DND-41 (cell line): ENCODE measurements at regions not wholly inside any gene's neighbourhood (a gene's known extent, or its start where the extent isn't known, plus 50 kb on each side); places are given as distances from the start of the nearest gene placed in this dataset.

Experiments
- ATAC-seq: fragments of 200-7000 bp; cut with Tn5 transposase; 3 replicates; pipeline ENCODE4 v1.9.1; 2021; ENCODE audit warnings: low read depth; ENCODE audit not compliant: insufficient read depth
- DNase-seq: peaks from one replicate; pipeline ENCODE4 v3.0.0-alpha.2; 2020
- H2AFZ ChIP-seq: 2 replicates; pipeline ENCODE4 v1.6.0; 2012; ENCODE audit warnings: low read depth, low read length
- H3K27ac ChIP-seq: 2 replicates; pipeline ENCODE4 v1.5.1; 2012; ENCODE audit warnings: low read length, inconsistent platforms
- H3K27me3 ChIP-seq: fragments of 200-600 bp; sonication (generic); 2 replicates; pipeline ENCODE4 v1.6.0; 2012; ENCODE audit warnings: low read length, mild to moderate bottlenecking, inconsistent platforms; ENCODE audit not compliant: insufficient read depth, poor library complexity
- H3K36me3 ChIP-seq: 2 replicates; pipeline ENCODE4 v1.5.1; 2012; ENCODE audit warnings: low read length, inconsistent platforms; ENCODE audit not compliant: insufficient read depth
- H3K4me1 ChIP-seq: 2 replicates; pipeline ENCODE4 v1.5.1; 2012; ENCODE audit warnings: mild to moderate bottlenecking, low read length; ENCODE audit not compliant: insufficient read depth
- H3K4me2 ChIP-seq: 2 replicates; pipeline ENCODE4 v1.6.0; 2012; ENCODE audit warnings: mild to moderate bottlenecking, moderate library complexity, low read length, inconsistent platforms; ENCODE audit not compliant: insufficient read depth
- H3K4me3 ChIP-seq, 2 experiments: fragments of 200-600 bp in 1 of 2; shearing (Covaris generic) in 1 of 2; 2 replicates each; pipeline ENCODE4 v1.5.1; 2012 to 2016; ENCODE audit warnings: inconsistent platforms in 2 of 2, low read length in 2 of 2, mild to moderate bottlenecking in 2 of 2, low read depth in 1 of 2, moderate library complexity in 1 of 2
- H3K79me2 ChIP-seq: 2 replicates; pipeline ENCODE4 v1.6.0; 2012; ENCODE audit warnings: low read length, inconsistent platforms; ENCODE audit not compliant: insufficient read depth
- H3K9ac ChIP-seq: 2 replicates; pipeline ENCODE4 v1.6.0; 2012; ENCODE audit warnings: low read depth, mild to moderate bottlenecking, inconsistent platforms, low read length, moderate library complexity
- H3K9me3 ChIP-seq: 2 replicates; pipeline ENCODE4 v1.5.1; 2012; ENCODE audit warnings: low read length, moderate library complexity, mild to moderate bottlenecking, inconsistent platforms; ENCODE audit not compliant: insufficient read depth, severe bottlenecking
- H4K20me1 ChIP-seq: 2 replicates; pipeline ENCODE4 v1.6.0; 2012; ENCODE audit warnings: low read length; ENCODE audit not compliant: insufficient read depth
- EZH2 ChIP-seq: IDR thresholded peaks from 3 replicates; pipeline ENCODE4 v1.6.1; 2012; ENCODE audit warnings: borderline replicate concordance, low read depth, mild to moderate bottlenecking, moderate library complexity, low read length, inconsistent platforms; ENCODE audit not compliant: severe bottlenecking
- TF ChIP-seq, protein P1 (sequence below): IDR thresholded peaks from 2 replicates; pipeline ENCODE4 v1.5.1; 2012; ENCODE audit warnings: borderline replicate concordance, low read length, moderate library complexity, mild to moderate bottlenecking; ENCODE audit not compliant: poor library complexity, severe bottlenecking; ENCODE audit errors: extremely low read depth

DNA sequence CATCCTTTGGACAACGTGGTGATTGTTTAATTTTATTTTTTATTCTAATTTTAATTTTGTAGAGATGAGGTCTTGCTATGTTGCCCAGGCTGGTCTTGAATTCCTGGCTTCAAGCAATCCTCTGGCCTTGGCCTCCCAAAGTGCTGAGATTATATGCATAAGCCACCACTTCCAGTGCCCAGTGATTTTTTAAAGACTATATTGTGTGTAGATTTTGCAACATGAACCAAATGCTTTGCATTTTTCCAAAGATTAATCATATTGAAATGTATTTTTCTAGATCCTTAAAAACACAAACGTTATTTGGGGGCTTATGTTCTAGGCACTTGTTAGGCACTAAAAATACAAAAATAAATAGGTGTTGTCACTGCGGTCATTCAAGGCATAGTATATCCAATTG lies 117.6 kb upstream of the CCN2 start:
- ATAC-seq (no peak), DNase-seq (no peak)
- no peak overlapping the region for H3K9ac ChIP-seq
- no peak overlapping the region for H3K4me2 ChIP-seq
- no peaks in the 10 kb centered on the region for H3K4me1 ChIP-seq
- no peak overlapping the region for H2AFZ ChIP-seq
- no peaks in the 10 kb centered on the region for H3K79me2 ChIP-seq
- no peak overlapping the region for H3K4me3 ChIP-seq
- H4K20me1 ChIP-seq = no peaks in the 10 kb centered on the region
- H3K27ac ChIP-seq = no peak overlapping the region
- H3K27me3 ChIP-seq = no peaks in the 10 kb centered on the region
- H3K9me3 ChIP-seq = no peaks in the 10 kb centered on the region
- TF ChIP-seq, protein P1, sequence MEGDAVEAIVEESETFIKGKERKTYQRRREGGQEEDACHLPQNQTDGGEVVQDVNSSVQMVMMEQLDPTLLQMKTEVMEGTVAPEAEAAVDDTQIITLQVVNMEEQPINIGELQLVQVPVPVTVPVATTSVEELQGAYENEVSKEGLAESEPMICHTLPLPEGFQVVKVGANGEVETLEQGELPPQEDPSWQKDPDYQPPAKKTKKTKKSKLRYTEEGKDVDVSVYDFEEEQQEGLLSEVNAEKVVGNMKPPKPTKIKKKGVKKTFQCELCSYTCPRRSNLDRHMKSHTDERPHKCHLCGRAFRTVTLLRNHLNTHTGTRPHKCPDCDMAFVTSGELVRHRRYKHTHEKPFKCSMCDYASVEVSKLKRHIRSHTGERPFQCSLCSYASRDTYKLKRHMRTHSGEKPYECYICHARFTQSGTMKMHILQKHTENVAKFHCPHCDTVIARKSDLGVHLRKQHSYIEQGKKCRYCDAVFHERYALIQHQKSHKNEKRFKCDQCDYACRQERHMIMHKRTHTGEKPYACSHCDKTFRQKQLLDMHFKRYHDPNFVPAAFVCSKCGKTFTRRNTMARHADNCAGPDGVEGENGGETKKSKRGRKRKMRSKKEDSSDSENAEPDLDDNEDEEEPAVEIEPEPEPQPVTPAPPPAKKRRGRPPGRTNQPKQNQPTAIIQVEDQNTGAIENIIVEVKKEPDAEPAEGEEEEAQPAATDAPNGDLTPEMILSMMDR = no peak
- TF ChIP-seq EZH2 = no peak
- no peaks in the 10 kb centered on the region for H3K36me3 ChIP-seq

DNA sequence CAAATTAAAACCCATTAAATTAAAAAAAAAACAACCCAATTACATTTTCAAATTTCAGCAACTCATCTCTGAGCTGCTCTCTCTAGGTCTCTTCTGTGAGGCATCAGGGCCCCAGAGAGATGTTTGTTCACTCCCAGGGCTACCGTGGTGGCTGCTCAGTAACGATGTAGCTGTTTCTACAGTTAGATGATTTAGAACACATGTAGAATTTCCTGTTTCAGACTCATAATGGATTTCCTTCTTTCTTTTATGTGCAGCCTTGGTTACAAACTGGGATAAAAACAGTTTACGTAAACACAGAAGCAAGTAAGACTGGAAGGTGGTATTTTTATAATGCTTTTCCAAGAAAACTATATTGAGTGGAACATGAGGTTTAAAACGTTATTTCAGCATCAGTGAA lies 116.1 kb upstream of the CCN2 start:
- H3K36me3 ChIP-seq = no peaks in the 10 kb centered on the region
- TF ChIP-seq, protein P1 = no peak
- no peak for TF ChIP-seq EZH2
- no peak overlapping the region for H3K27ac ChIP-seq
- DNase-seq = no peak
- no peak overlapping the region for H3K4me2 ChIP-seq
- no peaks in the 10 kb centered on the region for H3K9me3 ChIP-seq
- no peaks in the 10 kb centered on the region for H3K27me3 ChIP-seq
- H3K4me1 ChIP-seq = no peaks in the 10 kb centered on the region
- no peak overlapping the region for H2AFZ ChIP-seq
- ATAC-seq = no peak
- H3K9ac ChIP-seq = no peak overlapping the region
- no peak overlapping the region for H3K4me3 ChIP-seq
- H4K20me1 ChIP-seq = no peaks in the 10 kb centered on the region
- no peaks in the 10 kb centered on the region for H3K79me2 ChIP-seq

DNA sequence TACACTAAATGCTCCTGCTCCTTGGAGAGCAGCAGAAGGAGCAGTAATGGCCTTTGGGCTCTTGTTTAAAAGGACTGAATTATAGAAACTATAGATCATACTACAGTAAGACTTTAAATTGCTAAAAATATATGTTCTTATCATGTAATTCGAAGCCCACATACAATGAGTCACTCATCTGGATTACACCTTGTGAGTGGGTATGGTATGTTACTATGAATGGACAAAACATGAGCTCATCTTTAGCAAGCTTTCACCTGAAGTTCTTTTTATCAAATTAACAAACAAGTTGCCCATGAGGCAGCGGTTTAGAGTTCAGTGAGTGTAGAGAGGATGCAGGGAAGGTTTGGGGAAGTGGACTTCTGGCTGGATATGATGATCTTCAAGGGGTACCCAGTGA lies 114.4 kb upstream of the CCN2 start:
- Histone ChIP-seq H3K4me3 (no peak overlapping the region), H3K79me2 (no peaks in the 10 kb centered on the region), H3K4me2 (no peak overlapping the region), H3K27ac (no peak overlapping the region), H3K4me1 (no peaks in the 10 kb centered on the region), H2AFZ (no peak overlapping the region), H4K20me1 (no peaks in the 10 kb centered on the region), H3K9ac (no peak overlapping the region), H3K36me3 (no peaks in the 10 kb centered on the region), H3K9me3 (no peaks in the 10 kb centered on the region), H3K27me3 (no peaks in the 10 kb centered on the region)
- DNase-seq (no peak), ATAC-seq (no peak)
- TF ChIP-seq EZH2 = no peak
- TF ChIP-seq, protein P1 = no peak

DNA sequence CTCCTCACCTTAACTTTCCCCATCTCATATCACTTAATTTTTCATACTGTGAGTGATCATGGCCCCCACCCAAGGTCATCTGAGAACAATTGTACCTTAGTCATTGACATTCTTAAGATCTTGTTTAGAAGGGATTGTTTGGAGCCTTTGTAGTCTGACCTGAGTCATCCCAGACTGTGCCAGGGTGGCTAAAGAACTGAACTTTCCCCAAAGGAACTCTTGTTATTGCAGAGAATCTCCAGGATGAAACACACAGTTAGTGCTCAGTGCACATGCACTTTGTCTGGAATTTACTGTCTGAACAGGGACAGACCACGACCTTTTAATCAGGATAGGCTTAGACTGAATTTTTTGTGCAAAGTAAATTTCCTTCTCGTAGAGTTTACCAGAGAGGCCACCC lies 112.6 kb upstream of the CCN2 start:
- DNase-seq = no peak
- no peak for ATAC-seq
- Histone ChIP-seq H3K27ac (no peak overlapping the region), H3K4me2 (no peak overlapping the region), H3K9ac (no peak overlapping the region), H3K4me3 (no peak overlapping the region), H3K27me3 (no peaks in the 10 kb centered on the region), H3K9me3 (no peaks in the 10 kb centered on the region), H3K4me1 (no peaks in the 10 kb centered on the region), H3K79me2 (no peaks in the 10 kb centered on the region), H2AFZ (no peak overlapping the region), H4K20me1 (no peaks in the 10 kb centered on the region), H3K36me3 (no peaks in the 10 kb centered on the region)
- TF ChIP-seq, protein P1 = no peak
- TF ChIP-seq EZH2 = no peak
